Hepatocyte (in vitro differentiated cells): ENCODE measurements at regions not wholly inside any gene's neighbourhood (a gene's known extent, or its start where the extent isn't known, plus 50 kb on each side); places are given as distances from the start of the nearest gene placed in this dataset.

Source experiments
- CTCF ChIP-seq: fragments of 200-600 bp; sonication (generic); IDR thresholded peaks from 2 replicates; pipeline ENCODE4 v1.5.1; 2016; ENCODE audit warnings: antibody characterized with exemption, mild to moderate bottlenecking; ENCODE audit not compliant: poor library complexity
- EZH2 ChIP-seq: fragments of 200-600 bp; sonication (generic); IDR thresholded peaks from 2 replicates; pipeline ENCODE4 v1.6.1; 2016; ENCODE audit warnings: antibody characterized with exemption, mild to moderate bottlenecking, borderline replicate concordance
- EZH2phosphoT487 ChIP-seq: fragments of 200-600 bp; sonication (generic); IDR thresholded peaks from one replicate; pipeline ENCODE4 v1.6.1; 2018; ENCODE audit warnings: antibody characterized with exemption, mild to moderate bottlenecking, low read depth, moderate library complexity; ENCODE audit not compliant: unreplicated experiment, severe bottlenecking

GRCh38 chr12:23433121-23433520 lies 516.3 kb downstream of the SOX5 start:
- TF ChIP-seq CTCF (no peak), EZH2phosphoT487 (no peak), EZH2 (no peak)
